RKO (cell line): ENCODE measurements at regions not wholly inside any gene's neighbourhood (a gene's known extent, or its start where the extent isn't known, plus 50 kb on each side); places are given as distances from the start of the nearest gene placed in this dataset.

Experiments
- DNase-seq: peaks from one replicate; pipeline ENCODE4 v3.0.0-alpha.2; 2016; ENCODE audit warnings: low spot score

DNA sequence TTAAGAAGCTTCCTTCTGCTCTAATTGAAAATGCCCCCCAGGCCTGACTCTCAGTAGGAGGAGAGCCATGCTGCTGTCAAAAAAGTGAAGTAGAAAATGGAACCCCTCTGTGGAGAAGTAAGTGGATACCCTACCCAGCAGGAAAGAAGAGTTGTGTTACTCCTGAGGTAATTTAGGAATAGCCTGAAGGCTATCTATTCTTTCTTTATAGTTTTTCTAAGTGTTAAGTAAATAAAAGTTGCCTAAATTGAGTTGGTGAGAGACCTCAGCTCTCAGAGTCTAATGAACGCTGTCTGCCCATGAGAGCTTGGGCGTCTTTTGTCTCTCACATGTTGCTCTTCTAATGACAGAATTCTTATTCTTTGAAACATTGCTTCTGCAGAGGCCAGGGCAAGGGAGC lies 116.2 kb downstream of the NSUN3 start:
- DNase-seq: no peak

DNA sequence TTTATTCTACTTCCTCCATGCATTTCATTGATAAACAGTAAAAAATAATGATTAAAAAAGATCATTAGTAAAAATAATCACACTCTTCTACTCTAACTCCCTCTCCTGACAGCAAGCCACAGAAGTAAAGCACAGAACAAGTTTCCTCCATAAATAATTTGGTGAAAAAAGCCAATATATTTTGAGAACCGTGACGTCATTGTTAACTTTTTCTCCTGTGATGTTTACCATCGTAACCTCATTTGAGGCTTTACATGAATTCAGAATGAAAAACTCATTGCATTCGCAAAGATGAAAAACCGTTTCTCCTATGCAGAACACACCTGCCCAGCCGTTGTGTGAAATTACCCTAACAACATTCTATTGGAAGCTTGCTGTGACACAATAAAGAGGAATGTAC lies 120.7 kb downstream of the NSUN3 start:
- no peak for DNase-seq

DNA sequence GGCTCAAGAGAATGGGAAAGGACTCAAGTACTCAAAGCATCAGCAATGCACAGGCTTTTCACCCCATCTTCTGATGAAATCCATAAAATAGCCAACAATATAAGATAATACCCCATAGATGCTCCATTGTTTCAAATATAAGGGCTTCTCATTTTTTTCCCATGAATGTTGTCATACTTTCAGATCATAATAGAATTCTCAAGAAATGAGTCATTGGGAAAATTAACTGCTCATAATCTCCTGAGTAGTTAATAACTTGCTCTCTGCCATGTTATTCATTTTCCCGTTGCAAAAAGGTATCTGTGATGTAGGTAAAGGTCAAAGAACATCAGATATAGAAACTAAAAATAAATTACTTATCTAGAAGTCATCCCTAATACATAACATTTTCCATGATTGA lies 121.9 kb downstream of the NSUN3 start:
- peak; percentile 23 for DNase-seq

DNA sequence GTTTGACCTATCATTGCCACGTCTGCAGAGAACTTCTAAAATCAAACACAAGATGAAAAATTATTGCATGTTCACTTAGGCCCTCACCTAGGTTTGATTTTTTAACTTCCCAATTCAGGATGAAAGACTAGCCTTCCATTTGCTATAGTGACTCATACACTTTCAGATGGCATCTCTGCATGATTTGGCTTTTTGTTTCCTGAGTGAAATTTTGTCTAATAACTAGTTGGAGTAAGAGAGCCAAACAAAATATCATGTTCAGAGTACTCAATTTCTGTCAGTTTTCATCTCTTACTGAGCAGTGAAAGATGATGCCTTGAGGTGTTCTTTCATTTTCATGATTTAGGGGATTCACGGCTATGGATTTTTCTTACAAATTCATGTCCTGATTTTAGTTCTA lies 122.9 kb downstream of the NSUN3 start:
- DNase-seq: no peak

DNA sequence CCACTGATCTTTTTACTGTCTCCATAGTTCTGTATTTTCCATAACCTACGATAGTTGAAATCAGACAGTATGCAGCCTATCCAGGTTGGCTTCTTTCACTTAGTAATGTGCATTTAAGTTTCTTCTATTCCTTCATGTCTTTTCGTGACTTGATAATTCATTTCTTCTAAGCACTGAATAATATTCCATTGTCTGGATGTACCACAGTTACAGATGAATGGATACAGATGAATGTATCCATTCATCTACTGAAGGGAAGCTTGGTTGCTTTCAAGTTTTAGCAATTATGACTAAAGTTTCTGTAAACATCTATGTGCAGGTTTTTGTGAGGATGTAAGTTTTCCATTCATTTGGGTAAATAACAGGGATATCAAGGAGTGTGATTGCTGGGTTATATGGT lies 124.8 kb downstream of the NSUN3 start:
- DNase-seq: no peak

DNA sequence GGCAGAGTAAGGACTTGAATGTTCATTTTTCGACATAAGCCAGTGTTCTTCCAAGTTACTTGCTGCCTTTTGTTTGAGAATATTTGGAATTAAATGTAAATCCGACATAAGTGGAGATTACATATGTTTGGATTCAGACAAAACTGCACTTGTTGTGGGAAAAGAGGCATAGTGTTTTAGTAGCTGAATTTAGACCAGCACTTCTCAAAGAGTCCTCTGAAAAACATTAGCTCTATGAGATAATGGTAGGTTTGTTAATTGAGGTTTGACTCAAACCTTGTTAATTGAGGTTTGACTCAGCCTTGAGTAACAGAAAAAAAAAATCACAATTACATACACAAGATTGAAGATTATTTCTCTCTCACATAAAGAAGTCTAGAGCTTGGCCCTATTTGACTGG lies 132.5 kb downstream of the NSUN3 start:
- no peak for DNase-seq

DNA sequence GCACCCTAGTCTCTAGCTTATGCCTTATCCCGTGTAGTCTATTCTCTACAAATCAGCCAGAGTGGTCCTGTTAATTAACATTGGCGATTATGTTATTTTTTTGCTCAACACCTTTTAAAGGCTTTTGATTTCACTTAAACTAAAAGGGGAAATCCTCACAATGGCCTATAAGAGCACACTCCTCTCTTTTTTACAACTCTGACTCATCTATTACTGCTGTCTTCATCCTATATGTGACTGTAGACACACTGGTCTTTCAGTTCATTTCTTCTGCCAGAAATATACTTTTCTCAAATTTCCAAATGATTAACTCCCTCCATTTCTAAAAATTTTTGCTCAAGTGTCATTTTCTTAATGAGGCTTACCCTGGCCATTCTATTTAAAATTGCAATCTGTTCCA lies 143.4 kb downstream of the NSUN3 start:
- no peak for DNase-seq

DNA sequence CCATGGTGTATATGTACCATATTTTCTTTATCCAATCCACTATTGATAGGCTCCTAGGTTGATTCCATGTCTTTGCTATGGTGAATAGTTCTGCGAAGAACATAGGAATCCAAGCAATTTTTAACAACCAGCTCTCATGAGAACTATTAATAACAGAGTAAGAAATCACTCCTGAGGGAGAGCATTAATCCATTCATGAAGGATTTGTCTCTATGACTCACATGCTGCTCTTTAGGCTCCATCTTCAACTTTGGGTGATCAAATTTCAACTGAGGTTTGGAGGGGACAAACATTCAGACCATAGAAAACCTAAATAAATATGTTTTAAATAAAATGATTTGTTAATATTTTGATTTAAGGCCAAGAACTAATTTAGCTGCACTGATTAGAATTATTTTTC lies 147.4 kb downstream of the NSUN3 start:
- no peak for DNase-seq

DNA sequence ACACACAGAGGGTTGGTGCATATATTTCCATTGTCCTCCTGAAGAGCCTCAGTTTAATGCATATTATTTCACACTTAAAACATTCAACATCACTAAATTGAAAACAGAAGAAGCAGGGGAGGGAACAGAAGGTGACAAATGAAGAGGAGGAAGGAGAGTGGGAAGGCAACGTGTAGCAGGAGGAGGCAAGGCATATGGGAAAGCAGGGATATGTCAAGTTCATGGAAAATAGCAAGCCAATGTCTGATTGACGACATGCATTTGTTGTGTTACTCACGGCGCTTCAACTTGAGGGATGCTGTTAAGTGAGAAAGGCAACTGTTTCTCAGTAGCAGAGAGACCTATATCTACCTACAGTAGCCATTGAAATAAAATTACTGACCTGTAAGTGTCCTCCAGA lies 154.5 kb downstream of the NSUN3 start:
- DNase-seq: no peak

DNA sequence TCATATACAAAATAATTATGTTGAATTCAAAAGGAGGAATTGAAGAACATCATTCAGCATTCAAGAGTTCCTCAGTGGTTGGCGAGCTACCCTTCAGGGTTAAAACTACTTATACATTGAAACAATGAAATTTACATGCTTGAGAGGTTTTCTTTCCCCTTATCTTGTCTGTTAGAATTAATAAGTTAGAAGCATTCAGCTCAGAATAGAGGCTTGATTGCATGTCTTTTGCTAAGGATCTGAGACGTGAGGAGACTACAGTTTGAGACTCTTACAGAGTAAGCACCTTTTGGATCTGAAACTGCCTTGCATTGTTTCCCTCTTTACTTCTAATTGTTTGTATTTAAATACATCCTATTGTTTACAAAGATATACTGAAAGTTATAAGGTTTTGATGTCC lies 157.6 kb downstream of the NSUN3 start:
- no peak for DNase-seq

DNA sequence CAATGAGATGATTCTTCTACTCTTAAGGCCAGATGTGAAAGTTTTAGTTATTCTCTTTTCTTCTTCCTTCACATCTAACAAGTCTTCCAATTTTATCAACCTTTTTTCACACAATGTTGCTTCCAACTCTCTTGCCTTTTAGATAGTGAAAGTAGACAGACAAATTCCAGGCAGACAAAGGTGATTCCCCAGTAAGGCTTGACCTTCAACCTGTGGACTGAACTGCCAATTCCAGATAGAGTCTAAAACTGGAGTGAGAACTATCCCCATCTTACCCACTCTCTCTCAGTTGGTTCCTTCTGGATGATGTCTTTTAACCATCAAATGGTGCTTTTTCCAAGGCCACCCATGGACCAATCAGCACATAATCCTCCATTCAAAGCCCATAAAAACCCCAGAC lies 159.0 kb downstream of the NSUN3 start:
- no peak for DNase-seq

DNA sequence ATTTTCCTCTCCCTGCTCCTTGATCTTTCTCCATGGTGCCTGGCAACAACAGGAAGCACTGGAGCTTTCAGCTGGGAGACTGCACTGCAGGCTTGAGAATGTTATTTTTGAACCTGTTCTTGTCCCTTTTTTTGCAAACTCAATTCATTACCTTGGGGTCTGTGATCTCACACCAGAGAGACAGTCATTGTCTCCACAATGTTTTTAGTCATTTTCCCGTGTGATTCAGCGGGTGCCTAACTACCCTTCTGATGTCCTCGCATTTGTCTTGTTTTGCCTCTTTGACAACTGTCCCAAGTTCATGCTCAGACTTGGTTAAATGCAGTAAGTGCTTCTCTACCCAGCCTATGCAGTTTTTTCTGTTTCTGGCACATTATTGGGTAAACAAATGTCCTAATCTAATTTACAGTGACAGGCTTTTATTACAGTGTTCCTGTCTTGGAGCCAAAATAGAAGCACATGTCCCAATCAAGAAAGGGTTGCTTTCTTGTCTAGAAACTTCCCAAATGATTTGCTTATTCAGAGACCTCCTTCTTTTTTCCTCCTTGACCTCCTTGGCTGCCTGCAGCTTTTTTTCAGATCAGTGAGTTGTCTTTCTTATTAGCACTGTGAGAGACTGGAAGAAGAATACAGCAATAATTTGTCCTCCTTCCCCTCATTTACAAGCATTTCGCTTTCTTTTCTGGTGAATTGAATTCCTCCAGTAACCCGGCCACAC lies 162.4 kb downstream of the NSUN3 start:
- DNase-seq: peak; percentile 9

DNA sequence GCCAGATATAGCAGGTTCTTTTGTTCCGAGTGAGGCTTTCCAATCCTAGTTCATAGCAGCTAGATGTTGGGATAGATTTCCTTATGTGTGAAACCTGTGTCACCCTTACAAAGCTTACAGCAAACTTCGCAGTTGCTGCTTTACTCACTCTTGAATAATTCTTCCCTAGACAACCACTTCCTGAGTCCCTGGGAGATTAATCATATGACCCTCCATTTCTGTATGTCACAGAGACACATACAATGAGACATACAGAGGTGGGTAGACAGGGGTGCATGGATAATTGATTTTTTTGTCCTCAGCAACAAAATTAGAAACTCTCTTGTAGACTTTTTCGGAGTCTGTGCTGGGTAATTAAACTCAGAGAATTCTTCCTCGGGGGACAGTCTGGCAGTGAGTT lies 163.2 kb downstream of the NSUN3 start:
- DNase-seq: peak; percentile 86

DNA sequence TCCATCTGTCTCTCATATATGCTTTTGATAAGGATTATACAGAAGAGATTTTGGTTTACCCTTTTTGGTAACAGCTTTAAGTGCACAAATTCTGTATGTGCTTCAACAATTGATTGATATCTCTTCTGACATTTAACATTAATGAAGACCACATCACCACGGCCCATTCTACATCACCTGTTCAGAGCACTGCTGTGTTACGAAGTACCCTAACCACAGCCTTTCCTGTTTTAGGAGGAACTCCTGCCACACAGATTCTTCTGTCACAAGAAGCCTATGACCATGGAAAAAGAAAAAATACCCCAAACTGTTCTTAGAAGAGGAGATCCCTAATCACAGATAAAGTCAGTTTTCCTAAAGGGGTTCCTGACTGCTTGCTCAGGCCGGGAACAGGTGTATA lies 170.1 kb downstream of the NSUN3 start:
- DNase-seq: no peak

DNA sequence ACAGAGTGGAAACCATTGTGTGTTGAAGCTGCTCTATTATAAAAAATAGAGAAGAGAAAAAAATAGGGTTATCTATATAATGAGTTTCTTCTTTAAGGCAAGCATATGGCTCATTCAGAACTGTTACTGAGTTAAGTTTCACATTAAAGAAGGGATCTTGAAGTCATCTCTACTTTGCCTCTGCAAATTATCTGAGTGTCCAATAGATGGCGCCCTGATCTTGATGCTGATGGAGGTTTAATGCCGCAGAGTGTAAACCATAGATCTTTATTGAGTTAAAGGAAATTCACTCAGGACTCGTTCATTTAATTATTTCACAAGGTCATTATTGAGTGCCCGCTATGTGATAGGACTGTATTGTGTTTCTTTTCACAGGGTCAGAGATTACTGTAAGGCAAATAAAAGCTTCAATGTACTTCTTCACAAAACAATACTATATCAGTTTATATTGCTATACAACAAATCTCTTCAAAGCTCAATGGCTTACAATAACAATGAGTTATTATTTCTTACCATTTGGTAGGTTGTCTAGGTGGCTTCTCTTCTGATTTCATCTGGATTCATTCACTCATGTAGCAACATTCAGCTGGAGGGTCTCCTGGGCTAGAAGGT lies 171.4 kb downstream of the NSUN3 start:
- peak; percentile 66 for DNase-seq

DNA sequence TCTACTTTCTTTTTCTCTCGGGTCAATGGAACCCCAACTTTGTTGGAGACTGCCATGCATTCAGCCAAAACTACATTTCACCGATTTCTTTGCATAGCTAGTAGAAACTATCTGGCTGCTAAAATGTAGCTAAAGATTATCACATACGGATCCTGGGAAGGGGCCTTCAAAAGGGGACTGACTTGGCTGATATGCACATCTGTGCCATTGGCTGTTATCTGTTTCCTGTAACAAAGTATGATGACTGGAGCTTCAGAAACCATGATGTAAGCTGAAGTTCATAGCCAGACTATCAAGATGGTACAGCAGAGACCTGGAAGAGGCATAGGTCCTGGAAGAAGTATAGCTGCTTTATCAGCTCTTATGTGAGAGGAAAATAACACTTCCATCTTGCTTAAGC lies 179.1 kb downstream of the NSUN3 start:
- no peak for DNase-seq

DNA sequence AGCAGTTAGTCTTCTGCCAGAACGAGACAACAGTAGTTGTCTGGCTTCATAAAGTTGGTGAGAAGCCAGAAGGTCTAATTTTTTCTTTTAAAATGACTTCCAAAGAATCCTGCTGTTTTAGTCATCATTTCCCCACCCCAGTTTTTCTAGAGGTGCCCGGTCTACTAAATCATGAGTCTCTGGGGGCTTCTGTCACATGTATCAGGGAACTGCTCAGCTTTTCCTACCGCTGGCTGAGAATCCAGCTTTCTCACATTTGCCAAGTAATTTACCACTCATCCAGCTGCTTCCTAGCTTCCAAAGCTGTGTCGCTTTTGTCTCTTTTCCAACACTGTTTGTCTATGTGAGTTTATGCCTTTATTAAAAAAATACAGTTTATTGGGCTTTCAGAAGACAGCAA lies 183.3 kb downstream of the NSUN3 start:
- no peak for DNase-seq

DNA sequence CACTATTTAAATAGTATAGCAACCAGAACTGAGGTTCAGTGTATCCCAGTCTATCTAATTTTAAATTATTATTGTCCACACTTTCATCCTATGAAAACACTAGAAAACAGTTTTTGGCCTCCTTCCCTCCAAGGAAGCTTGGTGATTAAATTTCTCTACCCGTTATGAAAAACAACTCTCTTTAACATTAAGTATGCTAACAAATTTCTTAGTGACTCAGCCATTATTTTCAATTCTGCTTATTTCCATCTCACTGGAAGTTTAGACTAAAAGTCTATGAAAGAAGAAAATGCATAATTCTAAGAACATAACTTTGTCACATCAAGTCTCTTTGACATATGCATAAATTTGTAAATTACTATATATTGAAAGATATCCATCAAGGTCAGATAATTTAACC lies 185.2 kb downstream of the NSUN3 start:
- no peak for DNase-seq

DNA sequence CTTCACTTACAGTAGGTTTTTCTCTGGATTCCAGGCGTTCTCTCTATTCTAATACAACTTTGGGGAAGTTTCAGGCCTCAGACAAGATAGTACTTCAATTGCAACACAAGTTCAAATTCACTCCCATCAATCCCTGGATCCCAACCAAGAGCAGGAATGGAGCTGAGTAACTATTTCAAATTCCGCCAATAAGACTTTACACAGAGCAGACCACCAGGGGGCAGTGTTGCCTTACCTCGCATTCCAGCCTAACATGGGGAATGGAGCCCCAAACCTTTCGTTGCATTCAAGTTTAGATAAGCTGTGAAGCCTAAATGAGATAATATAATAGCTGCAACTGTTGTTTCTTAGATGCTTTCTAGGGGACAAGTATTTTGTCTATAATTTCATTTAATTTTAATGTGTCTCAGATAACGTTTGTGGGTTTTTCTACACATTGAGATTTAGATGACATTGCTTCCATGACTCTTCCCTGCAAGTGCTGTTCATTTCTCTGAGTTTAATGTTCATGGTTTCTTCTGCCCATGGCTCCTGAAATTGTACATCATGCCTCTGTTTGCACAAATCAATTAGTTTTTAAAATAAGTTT lies 186.7 kb downstream of the NSUN3 start:
- peak; percentile 65 for DNase-seq

DNA sequence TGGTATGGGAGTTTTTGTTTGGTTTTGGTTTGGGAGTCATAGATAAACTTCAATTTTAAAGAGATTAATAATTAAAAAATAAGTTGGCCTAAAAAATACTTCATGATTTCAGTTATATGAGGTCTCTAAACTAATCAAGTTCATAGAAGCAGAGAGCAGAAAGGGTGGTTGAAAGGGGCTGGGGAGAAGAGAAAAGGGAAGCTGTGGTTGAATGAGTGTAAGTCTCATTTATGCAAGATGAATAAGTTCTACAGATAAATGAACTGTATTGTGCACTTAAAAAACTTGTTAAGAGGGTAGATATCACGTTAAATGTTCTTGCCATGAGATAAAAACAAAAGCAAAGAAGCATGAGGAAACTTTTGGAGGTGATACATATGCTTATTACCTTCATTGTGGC lies 188.7 kb downstream of the NSUN3 start:
- DNase-seq: no peak

DNA sequence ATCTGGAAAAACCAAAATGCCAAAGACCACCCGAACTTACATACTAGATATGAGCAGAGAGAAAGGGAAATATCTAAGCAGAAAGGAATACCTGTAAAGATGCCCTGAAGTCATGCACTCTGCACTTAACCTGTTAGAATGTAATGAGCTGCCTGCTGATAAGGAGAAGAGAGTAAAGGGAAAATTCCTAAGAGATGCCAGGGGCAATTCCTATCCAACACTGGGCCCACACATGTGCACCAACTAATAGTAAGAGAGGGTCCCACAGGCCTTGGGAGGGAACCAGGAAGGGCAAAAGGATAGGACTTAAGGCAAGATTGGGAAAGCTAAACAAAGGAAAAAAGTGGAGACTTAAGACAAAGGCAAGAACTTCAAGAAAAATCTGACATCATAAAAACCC lies 189.5 kb downstream of the NSUN3 start:
- no peak for DNase-seq

DNA sequence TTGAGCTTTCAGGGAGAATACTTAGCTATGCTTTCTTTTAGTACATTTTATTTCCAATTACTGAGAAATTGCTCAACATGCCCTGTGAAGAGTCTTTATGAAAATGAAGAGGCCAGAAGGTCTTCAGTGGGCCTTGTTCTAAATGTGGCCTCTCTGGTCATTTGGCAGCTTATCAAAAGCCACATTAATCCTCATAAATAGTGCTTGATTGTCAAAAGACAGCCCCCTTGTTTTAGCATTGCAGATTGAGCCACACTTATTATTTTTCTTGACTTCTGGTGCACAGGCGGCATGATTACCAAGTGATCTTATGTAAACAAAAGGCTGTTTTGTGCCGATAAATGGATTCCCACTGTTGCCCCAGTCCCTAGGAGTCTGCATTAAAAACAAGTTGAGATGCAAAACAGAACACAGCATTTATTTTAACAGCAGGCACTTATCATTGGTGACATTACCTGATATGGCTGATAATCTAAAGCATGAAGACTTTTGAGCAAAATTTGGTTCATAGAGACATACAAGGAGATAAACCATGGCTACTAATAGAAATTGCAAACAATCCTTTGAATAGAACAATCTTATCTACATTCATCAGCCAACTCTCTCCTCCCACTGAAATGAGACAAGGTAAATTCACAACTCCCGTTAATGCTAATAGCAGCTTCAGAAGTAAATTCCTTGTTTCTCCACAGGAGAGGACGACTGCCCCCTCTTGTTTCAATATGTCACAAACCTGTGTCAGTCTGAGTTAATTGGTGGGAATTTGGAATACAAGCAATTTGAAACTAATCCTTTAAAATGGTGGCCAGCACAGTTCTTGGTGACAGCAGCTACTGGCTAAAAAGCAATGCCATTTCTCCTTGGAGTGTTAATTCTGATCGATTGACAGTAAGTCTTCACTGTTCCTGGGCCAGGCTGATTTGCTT lies 194.3 kb downstream of the NSUN3 start:
- no peak for DNase-seq

DNA sequence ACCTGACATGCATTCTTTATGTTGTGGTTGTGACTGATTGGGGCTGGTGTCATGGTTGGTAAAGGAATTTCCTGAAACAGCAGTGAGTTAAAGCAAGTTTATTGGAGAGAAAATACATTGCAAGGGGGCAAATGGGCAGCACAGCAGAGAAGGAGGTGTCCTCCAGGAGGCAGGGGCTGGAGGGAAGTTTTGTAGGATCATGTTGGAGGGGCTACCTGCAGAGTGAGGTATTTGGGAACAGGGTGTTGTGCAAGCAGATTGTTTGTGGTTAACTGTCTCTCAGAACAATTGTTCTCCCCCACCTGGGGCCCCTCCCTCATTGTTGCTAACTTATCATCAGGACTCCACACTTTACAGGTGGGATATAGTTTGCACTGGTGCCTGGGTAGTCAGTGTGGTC lies 196.0 kb downstream of the NSUN3 start:
- DNase-seq: no peak
